H1 (cell line): ENCODE measurements at regions not wholly inside any gene's neighbourhood (a gene's known extent, or its start where the extent isn't known, plus 50 kb on each side); places are given as distances from the start of the nearest gene placed in this dataset.

ENCODE experiments used
- CTCF ChIA-PET: fragments of 300-600 bp; sonication (Branson Sonifier 250); formaldehyde crosslinking; loops from one replicate; lab custom pipeline; 2021; ENCODE audit not compliant: partially characterized antibody; lab: Charles Lee
- POLR2A ChIA-PET: fragments of 300-600 bp; sonication (Branson Sonifier 250); formaldehyde crosslinking; loops from one replicate; lab custom pipeline; 2021; ENCODE audit warnings: inconsistent platforms; ENCODE audit not compliant: partially characterized antibody; lab: Charles Lee
- DNase-seq, 2 experiments: peaks; one replicate each; pipeline versions ENCODE4 v3.0.0 to v3.0.0-alpha.2; 2010 to 2022; ENCODE audit warnings: low spot score in 2 of 2, low read depth in 1 of 2, mixed read lengths in 1 of 2
- FAIRE-seq: peaks from 2 replicates; lab custom pipeline; 2011; peaks lifted over from hg19 to GRCh38; lab: Jason Lieb, UNC
- H2AFZ ChIP-seq: 2 replicates; pipeline ENCODE4 v1.8.1; 2012; ENCODE audit warnings: low read length, inconsistent platforms
- H2AK5ac ChIP-seq: 2 replicates; pipeline ENCODE4 v1.6.1; 2013; ENCODE audit warnings: low read depth, low read length
- H2BK120ac ChIP-seq: replicated peaks from 2 replicates; pipeline ENCODE3; 2013; ENCODE audit warnings: low read depth, low read length, inconsistent platforms
- H2BK12ac ChIP-seq: 2 replicates; pipeline ENCODE4 v1.6.1; 2013; ENCODE audit warnings: low read depth, low read length
- H2BK15ac ChIP-seq: 2 replicates; pipeline ENCODE4 v1.6.1; 2013; ENCODE audit warnings: low read length
- H2BK20ac ChIP-seq: 2 replicates; pipeline ENCODE4 v1.6.1; 2013; ENCODE audit warnings: low read length
- H2BK5ac ChIP-seq: 2 replicates; pipeline ENCODE4 v1.6.1; 2013; ENCODE audit warnings: low read depth, low read length
- H3K14ac ChIP-seq: 2 replicates; pipeline ENCODE4 v1.6.1; 2013; ENCODE audit warnings: inconsistent platforms; ENCODE audit not compliant: insufficient read length
- H3K18ac ChIP-seq: 2 replicates; pipeline ENCODE4 v1.6.1; 2013; ENCODE audit warnings: low read length; ENCODE audit errors: extremely low read depth
- H3K23ac ChIP-seq: 2 replicates; pipeline ENCODE4 v1.6.1; 2013; ENCODE audit warnings: inconsistent platforms; ENCODE audit not compliant: insufficient read length
- H3K23me2 ChIP-seq: 2 replicates; pipeline ENCODE4 v1.6.1; 2013; ENCODE audit warnings: low read depth, low read length
- H3K27ac ChIP-seq: 2 replicates; pipeline ENCODE4 v1.6.1; 2011; ENCODE audit warnings: low read depth, low read length, inconsistent platforms
- H3K27me3 ChIP-seq, 4 experiments: replicated peaks in 1 of 4; 1 replicate in 1 of 4; 2 replicates in 3 of 4; pipeline versions ENCODE4 v1.6.1 to v1.8.1; 2011 to 2013; ENCODE audit warnings: low read length in 3 of 4, mild to moderate bottlenecking in 3 of 4, inconsistent platforms in 2 of 4, mixed read lengths in 2 of 4, moderate library complexity in 1 of 4; ENCODE audit not compliant: control insufficient read depth in 3 of 4, insufficient read depth in 3 of 4; ENCODE audit errors: extremely low read depth in 1 of 4
- H3K36me3 ChIP-seq, 4 experiments: 2 replicates each; pipeline versions ENCODE4 v1.6.1 to v1.8.1; 2011 to 2013; ENCODE audit warnings: mild to moderate bottlenecking in 4 of 4, low read length in 3 of 4, moderate library complexity in 2 of 4, control low read depth in 1 of 4, inconsistent platforms in 1 of 4; ENCODE audit not compliant: insufficient read depth in 4 of 4, control insufficient read depth in 2 of 4
- H3K4ac ChIP-seq: replicated peaks from 2 replicates; pipeline ENCODE3; 2013; ENCODE audit warnings: low read length, low read depth, mixed read lengths, inconsistent platforms; ENCODE audit not compliant: insufficient read length
- H3K4me1 ChIP-seq, 4 experiments: replicated peaks in 1 of 4; 1 replicate in 1 of 4; 2 replicates in 3 of 4; pipeline versions ENCODE4 v1.6.1 to v1.8.1; 2011 to 2013; ENCODE audit warnings: low read length in 3 of 4, inconsistent platforms in 2 of 4, mixed read lengths in 1 of 4; ENCODE audit not compliant: insufficient read depth in 4 of 4, control insufficient read depth in 3 of 4
- H3K4me2 ChIP-seq, 2 experiments: 2 replicates each; pipeline versions ENCODE4 v1.6.1 to v1.8.1; 2011 to 2013; ENCODE audit warnings: low read depth in 2 of 2, low read length in 2 of 2, control low read depth in 1 of 2, inconsistent platforms in 1 of 2, mild to moderate bottlenecking in 1 of 2; ENCODE audit not compliant: insufficient read depth in 1 of 2
- H3K4me3 ChIP-seq, 4 experiments: fragments of 200-600, 300-600 bp in 1 of 4; sonication (generic), shearing (Covaris generic), sonication (Bioruptor Twin) in 1 of 4; 2 replicates each; pipeline versions ENCODE4 v1.5.1 to v1.8.1; 2011 to 2016; ENCODE audit warnings: low read length in 4 of 4, low read depth in 3 of 4, control low read depth in 2 of 4, inconsistent platforms in 2 of 4, mild to moderate bottlenecking in 2 of 4, mixed read lengths in 1 of 4, moderate library complexity in 1 of 4; ENCODE audit not compliant: insufficient read depth in 2 of 4; ENCODE audit errors: extremely low read depth in 1 of 4
- H3K56ac ChIP-seq: replicated peaks from 2 replicates; pipeline ENCODE3; 2013; ENCODE audit warnings: low read depth, mild to moderate bottlenecking, mixed read lengths, low read length, inconsistent platforms; ENCODE audit not compliant: insufficient read length
- H3K79me1 ChIP-seq: 2 replicates; pipeline ENCODE4 v1.6.1; 2013; ENCODE audit warnings: low read depth, low read length, control low read depth
- H3K79me2 ChIP-seq, 2 experiments: 2 replicates each; pipeline versions ENCODE4 v1.6.1 to v1.8.1; 2012 to 2013; ENCODE audit warnings: low read length in 2 of 2, mild to moderate bottlenecking in 2 of 2, inconsistent platforms in 1 of 2; ENCODE audit not compliant: insufficient read depth in 2 of 2, control insufficient read depth in 1 of 2
- H3K9ac ChIP-seq, 4 experiments: replicated peaks in 1 of 4; 1 replicate in 1 of 4; 2 replicates in 3 of 4; pipeline versions ENCODE4 v1.6.1 to v1.8.1; 2011 to 2013; ENCODE audit warnings: low read depth in 3 of 4, low read length in 3 of 4, control low read depth in 2 of 4, mild to moderate bottlenecking in 2 of 4, moderate library complexity in 2 of 4, inconsistent platforms in 1 of 4; ENCODE audit errors: extremely low read depth in 1 of 4
- H3K9me3 ChIP-seq, 2 experiments: 2 replicates each; pipeline versions ENCODE4 v1.6.1 to v1.8.1; 2012 to 2013; ENCODE audit warnings: mild to moderate bottlenecking in 2 of 2, moderate library complexity in 2 of 2, control low read depth in 1 of 2, inconsistent platforms in 1 of 2, low read depth in 1 of 2, low read length in 1 of 2, mixed read lengths in 1 of 2; ENCODE audit not compliant: insufficient read depth in 2 of 2
- H4K20me1 ChIP-seq, 2 experiments: replicated peaks in 1 of 2; 2 replicates each; pipeline versions ENCODE3 to v1.8.1; 2011 to 2013; ENCODE audit warnings: inconsistent platforms in 2 of 2, low read length in 2 of 2, mild to moderate bottlenecking in 1 of 2; ENCODE audit not compliant: insufficient read depth in 2 of 2, control insufficient read depth in 1 of 2
- H4K5ac ChIP-seq: 2 replicates; pipeline ENCODE4 v1.6.1; 2013; ENCODE audit warnings: low read length, low read depth, mixed read lengths, inconsistent platforms; ENCODE audit not compliant: insufficient read length
- H4K8ac ChIP-seq: 2 replicates; pipeline ENCODE4 v1.8.0; 2013; ENCODE audit warnings: mild to moderate bottlenecking, moderate library complexity, low read length, inconsistent platforms; ENCODE audit not compliant: insufficient read depth; ENCODE audit errors: extremely low read depth
- H4K91ac ChIP-seq: replicated peaks from 2 replicates; pipeline ENCODE3; 2013; ENCODE audit warnings: low read length, mixed read lengths, inconsistent platforms; ENCODE audit not compliant: insufficient read length
- BCL11A ChIP-seq, 2 experiments: IDR thresholded peaks; one replicate each; pipeline ENCODE4 v1.6.1; 2011; ENCODE audit warnings: low read depth in 2 of 2, low read length in 2 of 2, mild to moderate bottlenecking in 2 of 2
- EP300 ChIP-seq, 2 experiments: IDR thresholded peaks; 1 replicate in 1 of 2; 2 replicates in 1 of 2; pipeline ENCODE4 v1.6.1; 2011 to 2012; ENCODE audit warnings: low read depth in 2 of 2, low read length in 2 of 2, mild to moderate bottlenecking in 2 of 2, borderline replicate concordance in 1 of 2, inconsistent platforms in 1 of 2, moderate library complexity in 1 of 2
- KDM4A ChIP-seq: IDR thresholded peaks from one replicate; pipeline ENCODE4 v1.7.1; 2012; ENCODE audit warnings: low read depth, mild to moderate bottlenecking, moderate library complexity, low read length, inconsistent platforms; ENCODE audit not compliant: severe bottlenecking
- NANOG ChIP-seq: IDR thresholded peaks from 2 replicates; pipeline ENCODE4 v1.6.1; 2011; ENCODE audit warnings: low read length, low read depth, mild to moderate bottlenecking, inconsistent platforms; ENCODE audit not compliant: insufficient read depth, poor library complexity, severe bottlenecking
- SP2 ChIP-seq: IDR thresholded peaks from 2 replicates; pipeline ENCODE4 v1.6.1; 2012; ENCODE audit warnings: mild to moderate bottlenecking, low read length, inconsistent platforms
- TEAD4 ChIP-seq: IDR thresholded peaks from 2 replicates; pipeline ENCODE4 v1.6.1; 2012; ENCODE audit warnings: low read depth, low read length, inconsistent platforms, mixed read lengths
- WGBS, 2 experiments: shearing (Covaris generic) in 1 of 2; methylation state at CpG; one replicate each; pipeline versions ENCODE4 v1.1.6 to v1.1.7; 2013 to 2015; ENCODE audit warnings: low lambda C conversion rate in 2 of 2, mixed read lengths in 2 of 2, inconsistent platforms in 1 of 2, low coverage in 1 of 2, missing lambda C conversion rate in 1 of 2; ENCODE audit not compliant: insufficient replicate concordance in 2 of 2, insufficient coverage in 1 of 2, insufficient read length in 1 of 2; ENCODE audit errors: extremely low coverage in 1 of 2, missing lambda C conversion rate in 1 of 2; 5-methylcytosine and 5-hydroxymethylcytosine counted together

DNA sequence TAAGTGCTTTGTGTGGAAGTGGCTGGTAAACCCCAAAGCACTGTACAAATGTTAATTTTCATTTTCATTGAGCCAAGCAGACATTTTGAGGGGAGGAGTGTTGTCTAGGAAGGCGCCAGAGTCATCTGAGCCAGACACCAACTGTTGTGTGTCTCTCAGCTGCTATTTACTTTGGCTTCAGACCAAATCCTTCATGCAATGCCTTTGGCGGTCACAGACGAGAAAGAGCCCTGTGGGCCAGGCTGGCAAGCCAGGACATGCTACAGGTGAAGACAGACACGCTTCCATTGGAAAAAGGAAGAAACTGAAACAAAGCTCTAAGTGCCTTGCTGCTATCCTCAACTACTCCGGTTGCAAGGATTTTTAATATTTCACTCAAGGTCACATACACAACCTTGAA lies 115.4 kb upstream of the CDC42EP3 start:
- H2BK20ac ChIP-seq: no peak overlapping the region
- ChIA-PET POLR2A (no interaction called here), CTCF (interaction anchor here (0.6 kb wide), 1 partner anchor 372 kb away, joined by 3 read pairs; no protein-coding TSS in a partner anchor)
- H3K23me2 ChIP-seq: no peaks in the 10 kb centered on the region
- peaks cover 0 to 3% (median 0%) of the 10 kb centered on the region in 4 experiments; a peak in 1 of 7 replicates for H3K27me3 ChIP-seq
- no peak overlapping the region for H3K18ac ChIP-seq
- H2BK5ac ChIP-seq: no peak overlapping the region
- H4K5ac ChIP-seq: no peak overlapping the region
- no peak overlapping the region for H2AK5ac ChIP-seq
- no peak overlapping the region for H2BK15ac ChIP-seq
- no peak overlapping the region for H3K23ac ChIP-seq
- no peaks in the 10 kb centered on the region for H3K4me1 ChIP-seq
- no peak overlapping the region for H4K91ac ChIP-seq
- FAIRE-seq: no peak
- peaks cover 0 to 11% of the 10 kb centered on the region in 2 experiments; a peak in 1 of 4 replicates for H3K9me3 ChIP-seq
- no peak overlapping the region for H2AFZ ChIP-seq
- no peaks in the 10 kb centered on the region for H3K36me3 ChIP-seq
- H4K20me1 ChIP-seq: no peaks in the 10 kb centered on the region
- no peak overlapping the region for H3K4me2 ChIP-seq
- no peak for DNase-seq
- no peaks in the 10 kb centered on the region for H3K79me2 ChIP-seq
- no peak overlapping the region for H3K27ac ChIP-seq
- TF ChIP-seq EP300 (IDR thresholded peaks at IDR 0.05; ENCODE audit: borderline replicate concordance in 1 of 2, low read depth in 2 of 2, low read length in 2 of 2) (no peak), TEAD4 (no peak), SP2 (no peak), KDM4A (no peak), NANOG (no peak), BCL11A (IDR thresholded peaks at IDR 0.05; ENCODE audit: low read depth in 2 of 2, low read length in 2 of 2) (no peak)
- H3K4ac ChIP-seq: no peak overlapping the region
- no peaks in the 10 kb centered on the region for H3K79me1 ChIP-seq
- no peak overlapping the region for H4K8ac ChIP-seq
- no peak overlapping the region for H3K14ac ChIP-seq
- no peak overlapping the region for H2BK120ac ChIP-seq
- H3K4me3 ChIP-seq: no peak overlapping the region
- H2BK12ac ChIP-seq: no peak overlapping the region
- WGBS, 2 experiments: 70% methylated on average over 5 of the region's 5 CpGs; no CpG with 5 or more reads in 1 of the 2 experiments
- no peak overlapping the region for H3K56ac ChIP-seq
- no peak overlapping the region for H3K9ac ChIP-seq
